H1 (cell line): ENCODE measurements at regions not wholly inside any gene's neighbourhood (a gene's known extent, or its start where the extent isn't known, plus 50 kb on each side); places are given as distances from the start of the nearest gene placed in this dataset.

Experiments
- CTCF ChIA-PET: fragments of 300-600 bp; sonication (Branson Sonifier 250); formaldehyde crosslinking; loops from one replicate; lab custom pipeline; 2021; ENCODE audit not compliant: partially characterized antibody; lab: Charles Lee
- POLR2A ChIA-PET: fragments of 300-600 bp; sonication (Branson Sonifier 250); formaldehyde crosslinking; loops from one replicate; lab custom pipeline; 2021; ENCODE audit warnings: inconsistent platforms; ENCODE audit not compliant: partially characterized antibody; lab: Charles Lee
- DNase-seq, 2 experiments: peaks; one replicate each; pipeline versions ENCODE4 v3.0.0 to v3.0.0-alpha.2; 2010 to 2022; ENCODE audit warnings: low spot score in 2 of 2, low read depth in 1 of 2, mixed read lengths in 1 of 2
- FAIRE-seq: peaks from 2 replicates; lab custom pipeline; 2011; peaks lifted over from hg19 to GRCh38; lab: Jason Lieb, UNC
- H2AFZ ChIP-seq: 2 replicates; pipeline ENCODE4 v1.8.1; 2012; ENCODE audit warnings: low read length, inconsistent platforms
- H2AK5ac ChIP-seq: 2 replicates; pipeline ENCODE4 v1.6.1; 2013; ENCODE audit warnings: low read depth, low read length
- H2BK120ac ChIP-seq: replicated peaks from 2 replicates; pipeline ENCODE3; 2013; ENCODE audit warnings: low read depth, low read length, inconsistent platforms
- H2BK12ac ChIP-seq: 2 replicates; pipeline ENCODE4 v1.6.1; 2013; ENCODE audit warnings: low read depth, low read length
- H2BK15ac ChIP-seq: 2 replicates; pipeline ENCODE4 v1.6.1; 2013; ENCODE audit warnings: low read length
- H2BK20ac ChIP-seq: 2 replicates; pipeline ENCODE4 v1.6.1; 2013; ENCODE audit warnings: low read length
- H2BK5ac ChIP-seq: 2 replicates; pipeline ENCODE4 v1.6.1; 2013; ENCODE audit warnings: low read depth, low read length
- H3K14ac ChIP-seq: 2 replicates; pipeline ENCODE4 v1.6.1; 2013; ENCODE audit warnings: inconsistent platforms; ENCODE audit not compliant: insufficient read length
- H3K18ac ChIP-seq: 2 replicates; pipeline ENCODE4 v1.6.1; 2013; ENCODE audit warnings: low read length; ENCODE audit errors: extremely low read depth
- H3K23ac ChIP-seq: 2 replicates; pipeline ENCODE4 v1.6.1; 2013; ENCODE audit warnings: inconsistent platforms; ENCODE audit not compliant: insufficient read length
- H3K23me2 ChIP-seq: 2 replicates; pipeline ENCODE4 v1.6.1; 2013; ENCODE audit warnings: low read depth, low read length
- H3K27ac ChIP-seq: 2 replicates; pipeline ENCODE4 v1.6.1; 2011; ENCODE audit warnings: low read depth, low read length, inconsistent platforms
- H3K27me3 ChIP-seq, 4 experiments: replicated peaks in 1 of 4; 1 replicate in 1 of 4; 2 replicates in 3 of 4; pipeline versions ENCODE4 v1.6.1 to v1.8.1; 2011 to 2013; ENCODE audit warnings: low read length in 3 of 4, mild to moderate bottlenecking in 3 of 4, inconsistent platforms in 2 of 4, mixed read lengths in 2 of 4, moderate library complexity in 1 of 4; ENCODE audit not compliant: control insufficient read depth in 3 of 4, insufficient read depth in 3 of 4; ENCODE audit errors: extremely low read depth in 1 of 4
- H3K36me3 ChIP-seq, 4 experiments: 2 replicates each; pipeline versions ENCODE4 v1.6.1 to v1.8.1; 2011 to 2013; ENCODE audit warnings: mild to moderate bottlenecking in 4 of 4, low read length in 3 of 4, moderate library complexity in 2 of 4, control low read depth in 1 of 4, inconsistent platforms in 1 of 4; ENCODE audit not compliant: insufficient read depth in 4 of 4, control insufficient read depth in 2 of 4
- H3K4ac ChIP-seq: replicated peaks from 2 replicates; pipeline ENCODE3; 2013; ENCODE audit warnings: low read length, low read depth, mixed read lengths, inconsistent platforms; ENCODE audit not compliant: insufficient read length
- H3K4me1 ChIP-seq, 4 experiments: replicated peaks in 1 of 4; 1 replicate in 1 of 4; 2 replicates in 3 of 4; pipeline versions ENCODE4 v1.6.1 to v1.8.1; 2011 to 2013; ENCODE audit warnings: low read length in 3 of 4, inconsistent platforms in 2 of 4, mixed read lengths in 1 of 4; ENCODE audit not compliant: insufficient read depth in 4 of 4, control insufficient read depth in 3 of 4
- H3K4me2 ChIP-seq, 2 experiments: 2 replicates each; pipeline versions ENCODE4 v1.6.1 to v1.8.1; 2011 to 2013; ENCODE audit warnings: low read depth in 2 of 2, low read length in 2 of 2, control low read depth in 1 of 2, inconsistent platforms in 1 of 2, mild to moderate bottlenecking in 1 of 2; ENCODE audit not compliant: insufficient read depth in 1 of 2
- H3K4me3 ChIP-seq, 4 experiments: fragments of 200-600, 300-600 bp in 1 of 4; sonication (generic), shearing (Covaris generic), sonication (Bioruptor Twin) in 1 of 4; 2 replicates each; pipeline versions ENCODE4 v1.5.1 to v1.8.1; 2011 to 2016; ENCODE audit warnings: low read length in 4 of 4, low read depth in 3 of 4, control low read depth in 2 of 4, inconsistent platforms in 2 of 4, mild to moderate bottlenecking in 2 of 4, mixed read lengths in 1 of 4, moderate library complexity in 1 of 4; ENCODE audit not compliant: insufficient read depth in 2 of 4; ENCODE audit errors: extremely low read depth in 1 of 4
- H3K56ac ChIP-seq: replicated peaks from 2 replicates; pipeline ENCODE3; 2013; ENCODE audit warnings: low read depth, mild to moderate bottlenecking, mixed read lengths, low read length, inconsistent platforms; ENCODE audit not compliant: insufficient read length
- H3K79me1 ChIP-seq: 2 replicates; pipeline ENCODE4 v1.6.1; 2013; ENCODE audit warnings: low read depth, low read length, control low read depth
- H3K79me2 ChIP-seq, 2 experiments: 2 replicates each; pipeline versions ENCODE4 v1.6.1 to v1.8.1; 2012 to 2013; ENCODE audit warnings: low read length in 2 of 2, mild to moderate bottlenecking in 2 of 2, inconsistent platforms in 1 of 2; ENCODE audit not compliant: insufficient read depth in 2 of 2, control insufficient read depth in 1 of 2
- H3K9ac ChIP-seq, 4 experiments: replicated peaks in 1 of 4; 1 replicate in 1 of 4; 2 replicates in 3 of 4; pipeline versions ENCODE4 v1.6.1 to v1.8.1; 2011 to 2013; ENCODE audit warnings: low read depth in 3 of 4, low read length in 3 of 4, control low read depth in 2 of 4, mild to moderate bottlenecking in 2 of 4, moderate library complexity in 2 of 4, inconsistent platforms in 1 of 4; ENCODE audit errors: extremely low read depth in 1 of 4
- H3K9me3 ChIP-seq, 2 experiments: 2 replicates each; pipeline versions ENCODE4 v1.6.1 to v1.8.1; 2012 to 2013; ENCODE audit warnings: mild to moderate bottlenecking in 2 of 2, moderate library complexity in 2 of 2, control low read depth in 1 of 2, inconsistent platforms in 1 of 2, low read depth in 1 of 2, low read length in 1 of 2, mixed read lengths in 1 of 2; ENCODE audit not compliant: insufficient read depth in 2 of 2
- H4K20me1 ChIP-seq, 2 experiments: replicated peaks in 1 of 2; 2 replicates each; pipeline versions ENCODE3 to v1.8.1; 2011 to 2013; ENCODE audit warnings: inconsistent platforms in 2 of 2, low read length in 2 of 2, mild to moderate bottlenecking in 1 of 2; ENCODE audit not compliant: insufficient read depth in 2 of 2, control insufficient read depth in 1 of 2
- H4K5ac ChIP-seq: 2 replicates; pipeline ENCODE4 v1.6.1; 2013; ENCODE audit warnings: low read length, low read depth, mixed read lengths, inconsistent platforms; ENCODE audit not compliant: insufficient read length
- H4K8ac ChIP-seq: 2 replicates; pipeline ENCODE4 v1.8.0; 2013; ENCODE audit warnings: mild to moderate bottlenecking, moderate library complexity, low read length, inconsistent platforms; ENCODE audit not compliant: insufficient read depth; ENCODE audit errors: extremely low read depth
- H4K91ac ChIP-seq: replicated peaks from 2 replicates; pipeline ENCODE3; 2013; ENCODE audit warnings: low read length, mixed read lengths, inconsistent platforms; ENCODE audit not compliant: insufficient read length
- CBX5 ChIP-seq: fragments of 300-800, 300-1000 bp; sonication (generic); IDR thresholded peaks from 2 replicates; pipeline ENCODE4 v1.7.1; 2016; ENCODE audit warnings: antibody characterized with exemption, low read length, low read depth
- CTCF ChIP-seq, 3 experiments: IDR thresholded peaks; 1 replicate in 2 of 3; 2 replicates in 1 of 3; pipeline versions ENCODE4 v1.5.1 to v1.6.1; 2011; ENCODE audit warnings: low read length in 3 of 3, mild to moderate bottlenecking in 3 of 3, inconsistent platforms in 2 of 3, low read depth in 1 of 3, moderate library complexity in 1 of 3; ENCODE audit not compliant: insufficient read depth in 1 of 3; ENCODE audit errors: control extremely low read depth in 1 of 3
- GABPA ChIP-seq: IDR thresholded peaks from 2 replicates; pipeline ENCODE4 v1.6.1; 2011; ENCODE audit warnings: mild to moderate bottlenecking, low read length, moderate library complexity, borderline replicate concordance; ENCODE audit not compliant: insufficient read depth
- NANOG ChIP-seq: IDR thresholded peaks from 2 replicates; pipeline ENCODE4 v1.6.1; 2011; ENCODE audit warnings: low read length, low read depth, mild to moderate bottlenecking, inconsistent platforms; ENCODE audit not compliant: insufficient read depth, poor library complexity, severe bottlenecking
- PHF8 ChIP-seq: fragments of 200-600 bp; sonication (generic); conservative IDR thresholded peaks from 2 replicates; pipeline ENCODE4 v1.7.1; 2012; ENCODE audit warnings: low read depth, mild to moderate bottlenecking, inconsistent platforms, low read length, moderate library complexity
- POLR2AphosphoS5 ChIP-seq: IDR thresholded peaks from 2 replicates; pipeline ENCODE4 v1.6.1; 2011; ENCODE audit warnings: low read depth, low read length
- RNF2 ChIP-seq: fragments of 200-900, 300-1000 bp; sonication (generic); IDR thresholded peaks from 2 replicates; pipeline ENCODE4 v1.7.1; 2016; ENCODE audit warnings: borderline replicate concordance, low read depth, mild to moderate bottlenecking, antibody characterized with exemption, low read length; ENCODE audit not compliant: poor library complexity, severe bottlenecking; ENCODE audit errors: missing control alignments
- RXRA ChIP-seq: IDR thresholded peaks from 2 replicates; pipeline ENCODE4 v1.6.1; 2011; ENCODE audit warnings: low read depth, mild to moderate bottlenecking, low read length, moderate library complexity; ENCODE audit not compliant: insufficient read depth
- TBP ChIP-seq: IDR thresholded peaks from 2 replicates; pipeline ENCODE4 v1.6.1; 2011; ENCODE audit warnings: low read depth, low read length, improper control_type of control experiment
- ZNF274 ChIP-seq: IDR thresholded peaks from 2 replicates; pipeline ENCODE4 v1.7.0; 2012; ENCODE audit warnings: low read length, borderline replicate concordance; ENCODE audit errors: extremely low read depth
- WGBS, 2 experiments: shearing (Covaris generic) in 1 of 2; methylation state at CpG; one replicate each; pipeline versions ENCODE4 v1.1.6 to v1.1.7; 2013 to 2015; ENCODE audit warnings: low lambda C conversion rate in 2 of 2, mixed read lengths in 2 of 2, inconsistent platforms in 1 of 2, low coverage in 1 of 2, missing lambda C conversion rate in 1 of 2; ENCODE audit not compliant: insufficient replicate concordance in 2 of 2, insufficient coverage in 1 of 2, insufficient read length in 1 of 2; ENCODE audit errors: extremely low coverage in 1 of 2, missing lambda C conversion rate in 1 of 2; 5-methylcytosine and 5-hydroxymethylcytosine counted together

GRCh38 chr13:58202099-58202498, 570.6 kb downstream of the PCDH17 start (continued):
- no peak for TF ChIP-seq CBX5

GRCh38 chr13:58207501-58207900, 576.0 kb downstream of the PCDH17 start:
- POLR2A ChIA-PET, result no interaction called here
- no peak overlapping the region for H2AFZ ChIP-seq
- TF ChIP-seq RNF2 (no peak), POLR2AphosphoS5 (no peak), ZNF274 (no peak), PHF8 (no peak), GABPA (no peak), NANOG (no peak), CTCF (IDR thresholded peaks at IDR 0.05; ENCODE audit: control extremely low read depth in 1 of 3, insufficient read depth in 1 of 3, low read depth in 1 of 3, low read length in 3 of 3) (no peak), RXRA (no peak), TBP (no peak)

More at GRCh38 chr13:58207501-58207900, 576.0 kb downstream of the PCDH17 start:
- Histone ChIP-seq H2BK120ac (no peak overlapping the region), H4K5ac (no peak overlapping the region), H4K8ac (no peak overlapping the region), H2BK15ac (no peak overlapping the region), H3K23ac (no peak overlapping the region), H3K36me3 (no peaks in the 10 kb centered on the region), H3K4ac (no peak overlapping the region), H2BK20ac (no peak overlapping the region), H3K56ac (no peak overlapping the region), H3K14ac (no peak overlapping the region), H3K9ac (no peak overlapping the region), H2BK5ac (no peak overlapping the region), H3K27me3 (no peaks in the 10 kb centered on the region), H3K79me1 (no peaks in the 10 kb centered on the region), H3K79me2 (no peaks in the 10 kb centered on the region), H2BK12ac (no peak overlapping the region), H3K23me2 (no peaks in the 10 kb centered on the region), H2AK5ac (no peak overlapping the region), H3K9me3 (no peaks in the 10 kb centered on the region), H4K91ac (no peak overlapping the region), H3K4me2 (no peak overlapping the region), H3K4me3 (no peak overlapping the region), H3K18ac (no peak overlapping the region), H3K27ac (no peak overlapping the region), H4K20me1 (no peaks in the 10 kb centered on the region), H3K4me1 (no peaks in the 10 kb centered on the region)
- CTCF ChIA-PET, result no interaction called here
- 92% methylated on average over 4 of the region's 4 CpGs; no CpG with 5 or more reads in 1 of the 2 experiments for WGBS, 2 experiments
- FAIRE-seq, result no peak
- no peak for DNase-seq
